GM18873 (cell line): ENCODE measurements at regions not wholly inside any gene's neighbourhood (a gene's known extent, or its start where the extent isn't known, plus 50 kb on each side); places are given as distances from the start of the nearest gene placed in this dataset.

Experiments
- ATAC-seq: cut with Tn5 transposase; IDR thresholded peaks from one replicate; pipeline ENCODE4 v1.9.1; 2021; ENCODE audit warnings: mild to moderate bottlenecking, moderate library complexity, moderate number of reproducible peaks; ENCODE audit not compliant: unreplicated experiment, low FRiP score

DNA sequence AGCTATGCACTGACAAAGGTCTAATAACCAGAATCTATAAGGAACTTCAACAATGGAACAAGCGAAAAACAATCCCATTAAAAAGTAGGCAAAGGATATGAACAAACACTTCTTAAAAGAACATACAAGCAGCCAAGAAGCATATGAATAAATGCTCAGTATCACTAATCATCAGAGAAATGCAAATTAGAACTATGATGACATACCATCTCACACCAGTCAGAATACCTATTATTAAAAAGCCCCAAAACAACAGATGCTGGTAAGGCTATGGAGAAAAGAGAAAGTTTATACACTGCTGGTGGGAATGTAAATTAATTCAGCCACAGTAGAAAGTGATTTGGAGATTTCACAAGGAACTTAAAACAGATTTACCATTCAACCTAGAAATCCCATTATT lies 211.8 kb downstream of the EDN1 start:
- no peak for ATAC-seq

DNA sequence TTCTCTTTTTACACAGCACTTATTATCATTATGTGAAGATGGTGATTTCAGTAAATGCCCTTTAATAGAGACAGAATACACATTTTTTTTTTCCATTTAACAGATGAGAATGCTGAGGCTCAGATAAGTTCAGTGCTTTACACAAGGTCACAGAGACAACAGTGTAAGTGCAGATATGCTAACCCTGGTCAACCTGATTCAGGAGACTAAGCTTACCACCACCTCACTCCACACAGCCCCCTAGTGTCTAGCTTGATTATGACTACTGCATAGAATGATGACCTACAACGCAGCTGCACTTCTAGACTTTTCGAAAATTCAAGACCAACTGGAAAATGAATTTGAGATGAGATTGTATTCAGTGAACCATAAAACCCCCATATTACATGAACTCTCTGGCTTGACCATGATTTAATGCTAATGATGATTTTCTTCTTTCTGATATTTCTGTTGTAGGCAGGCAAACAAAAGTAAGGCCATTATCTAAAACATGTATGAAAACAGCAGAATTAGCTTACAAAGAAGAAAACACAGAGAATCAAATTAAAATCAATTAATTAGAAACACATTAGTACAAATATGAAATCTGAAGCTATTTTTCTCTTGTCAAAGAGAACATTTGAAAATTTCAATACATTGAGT lies 212.1 kb upstream of the PHACTR1 start:
- ATAC-seq = no peak

DNA sequence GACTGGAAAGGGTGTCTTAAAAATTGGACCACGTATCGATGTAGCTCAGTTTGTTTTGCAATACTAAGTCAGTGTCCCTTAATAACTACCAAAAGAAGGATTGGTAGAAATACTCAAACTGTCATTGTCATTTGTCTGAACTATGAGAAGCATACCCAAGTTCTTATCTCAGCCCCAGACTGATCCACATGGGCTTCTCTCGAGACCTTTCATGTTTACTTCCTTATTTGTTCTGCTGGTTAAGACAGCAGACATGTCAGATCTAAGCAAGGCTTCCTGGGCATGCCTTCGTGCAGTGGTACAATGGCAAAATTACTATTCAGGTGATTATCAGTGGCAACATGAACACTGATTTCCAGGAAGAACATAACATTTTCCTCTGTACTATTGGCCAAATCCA lies 211.1 kb upstream of the PHACTR1 start:
- no peak for ATAC-seq

DNA sequence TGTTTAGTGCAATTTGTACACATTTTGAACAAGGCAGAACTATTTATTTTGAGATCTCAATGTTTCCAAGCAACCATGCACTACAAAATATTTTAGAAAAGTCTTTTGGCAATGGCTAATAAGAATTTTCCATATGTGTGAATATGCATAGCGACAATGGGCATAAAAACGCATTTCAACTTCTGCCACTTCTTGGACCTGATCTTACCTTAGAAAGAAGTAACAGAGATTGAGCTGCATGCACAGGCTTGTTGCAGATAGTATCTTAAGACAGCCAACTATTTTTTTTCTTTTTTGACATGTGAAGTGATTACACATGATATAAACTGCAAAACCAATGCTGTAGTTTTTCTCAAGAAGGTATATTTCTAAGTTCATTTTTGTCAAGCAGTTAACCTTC lies 210.4 kb upstream of the PHACTR1 start:
- no peak for ATAC-seq

DNA sequence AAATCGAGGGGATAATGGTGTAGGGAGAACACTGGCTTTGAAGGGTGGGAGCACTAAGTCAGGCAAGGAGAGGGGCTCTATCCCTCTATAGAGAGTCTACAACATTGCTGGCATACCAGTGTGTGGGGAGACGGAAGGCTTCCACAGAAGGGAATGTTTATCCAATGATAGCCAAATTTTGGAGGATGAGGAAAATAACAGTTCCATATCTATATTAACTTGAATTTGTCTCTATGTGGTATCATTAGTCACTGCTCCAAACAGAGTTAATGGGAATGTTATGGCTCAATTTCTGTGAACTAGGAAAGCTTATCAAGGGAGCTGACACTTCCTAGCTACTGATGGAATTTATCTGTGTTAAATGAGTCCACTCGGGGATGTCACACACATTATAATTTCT lies 208.9 kb upstream of the PHACTR1 start:
- no peak for ATAC-seq

DNA sequence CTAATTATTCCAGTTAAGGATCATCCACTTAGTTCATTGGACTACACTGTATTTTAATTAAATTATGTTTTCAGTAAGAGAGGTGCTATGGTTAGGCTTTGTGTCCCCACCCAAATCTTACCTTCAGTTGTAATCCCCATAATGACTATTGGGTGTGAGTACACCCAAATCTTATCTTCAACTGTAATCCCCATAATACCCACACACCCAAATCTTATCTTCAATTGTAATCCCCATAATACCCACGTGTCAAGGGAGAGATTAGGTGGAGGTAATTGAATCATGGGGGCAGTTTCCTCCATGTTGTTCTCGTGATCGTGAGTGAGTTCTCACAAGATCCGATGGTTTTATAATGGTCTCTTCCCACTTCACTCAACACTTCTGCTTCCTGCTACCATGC lies 208.0 kb upstream of the PHACTR1 start:
- no peak for ATAC-seq

DNA sequence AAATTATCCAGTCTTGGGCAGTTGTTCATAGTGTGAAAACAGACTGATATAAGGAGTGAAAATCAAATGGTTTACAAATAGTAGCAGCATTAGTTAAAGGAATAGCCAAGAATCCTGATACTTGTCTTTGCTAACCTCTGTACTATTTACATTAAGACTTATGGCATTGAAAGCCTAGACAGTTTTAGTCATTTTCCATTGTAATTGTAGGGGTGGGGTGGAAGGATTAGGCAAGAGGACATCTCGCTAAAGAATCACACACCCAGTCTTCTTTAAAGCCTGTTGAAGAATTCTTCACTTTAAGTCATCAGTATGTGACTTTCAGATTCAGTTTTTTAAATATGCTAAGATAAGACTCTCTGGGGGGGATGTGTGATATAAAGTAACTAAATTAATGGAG lies 207.5 kb upstream of the PHACTR1 start:
- no peak for ATAC-seq

DNA sequence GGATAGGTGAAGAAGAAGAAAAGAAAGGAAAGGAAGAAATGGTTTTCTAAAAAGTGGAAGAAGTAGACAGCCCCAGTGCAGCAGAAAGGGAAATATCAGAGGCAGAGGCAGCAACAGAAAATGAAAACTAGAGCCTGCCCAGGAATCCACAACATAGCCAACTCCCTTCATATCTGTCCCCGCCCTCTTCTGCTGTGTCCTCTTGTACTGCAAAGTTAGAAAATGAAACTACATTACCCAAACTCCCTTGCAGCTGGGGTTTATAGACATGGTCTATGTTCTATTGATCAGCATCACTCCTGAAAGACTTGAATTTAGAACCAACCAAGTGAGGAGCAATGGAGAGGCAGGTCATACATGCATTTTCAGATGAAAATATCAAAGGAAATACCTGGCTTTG lies 200.5 kb upstream of the PHACTR1 start:
- ATAC-seq = no peak

DNA sequence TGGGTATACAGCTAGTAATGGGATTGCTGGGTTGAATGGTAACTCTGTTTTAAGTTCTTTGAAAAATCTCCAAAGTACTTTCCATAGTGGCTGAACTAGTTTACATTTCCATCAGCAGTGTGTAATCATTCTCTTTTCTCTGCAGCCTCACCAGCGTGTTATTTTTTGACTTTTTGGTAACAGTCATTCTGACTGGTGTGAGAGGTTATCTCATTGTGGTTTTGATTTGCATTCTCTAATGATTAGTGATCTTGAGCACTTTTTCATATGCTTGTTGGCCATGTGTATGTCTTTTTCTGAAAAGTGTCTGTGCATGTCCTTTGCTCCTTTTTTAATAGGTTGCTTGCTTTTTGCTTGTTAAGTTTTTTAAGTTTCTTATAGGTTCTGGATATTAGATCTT lies 194.2 kb upstream of the PHACTR1 start:
- no peak for ATAC-seq

DNA sequence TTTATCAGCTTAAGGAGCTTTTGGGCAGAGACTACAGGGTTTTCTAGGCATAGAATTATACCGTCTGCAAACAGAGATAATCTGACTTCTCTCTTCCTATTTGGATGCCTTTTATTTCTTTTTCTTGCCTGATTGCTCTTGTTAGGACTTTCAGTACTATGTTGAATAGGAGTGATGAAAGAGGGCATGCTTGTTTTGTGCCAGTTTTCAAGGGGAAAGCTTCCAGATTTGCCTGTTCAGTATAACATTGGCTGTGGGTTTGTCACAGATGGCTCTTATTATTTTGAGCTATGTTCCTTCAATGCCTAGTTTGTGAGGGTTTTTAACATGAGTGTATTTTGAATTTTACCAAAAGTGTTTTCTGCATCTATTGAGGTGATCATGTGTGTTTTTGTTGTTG lies 192.8 kb upstream of the PHACTR1 start:
- ATAC-seq = no peak

DNA sequence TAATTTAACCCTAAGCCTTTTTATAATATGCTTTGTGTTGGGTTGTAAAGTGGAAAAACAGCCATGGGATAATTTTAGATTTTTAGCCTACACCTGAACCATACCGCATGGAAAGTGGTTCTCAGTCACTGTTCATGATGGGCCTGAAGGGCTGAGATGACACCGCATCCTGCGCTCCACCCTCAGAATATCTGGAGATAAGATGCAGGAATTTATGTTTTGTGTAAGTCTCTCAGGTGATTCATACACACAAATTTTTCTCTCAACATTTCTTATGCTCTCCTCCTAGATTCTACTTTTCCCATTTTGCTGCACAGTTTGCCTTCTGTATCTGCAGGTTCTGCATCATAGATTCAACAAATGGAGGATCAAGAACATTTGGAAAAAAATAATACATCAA lies 191.3 kb upstream of the PHACTR1 start:
- no peak for ATAC-seq

DNA sequence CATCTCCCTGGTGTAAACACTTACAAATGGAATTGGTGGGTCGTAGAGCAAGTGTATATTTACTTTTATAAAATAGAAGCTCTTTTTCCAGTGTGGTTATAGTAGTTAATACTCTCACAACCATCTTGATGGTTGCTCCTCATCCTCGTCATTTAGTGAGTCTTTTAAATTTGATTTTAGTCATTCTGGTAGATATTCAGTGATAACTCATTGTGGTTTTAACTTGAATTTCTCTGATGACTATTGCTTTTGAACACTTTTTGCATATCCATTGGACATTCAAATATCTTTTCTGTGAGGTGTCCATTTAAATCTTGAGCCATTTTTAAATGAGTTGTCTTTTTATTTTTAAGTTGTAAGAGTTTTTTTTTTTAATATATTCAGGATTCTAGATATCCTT lies 189.2 kb upstream of the PHACTR1 start:
- ATAC-seq = no peak

DNA sequence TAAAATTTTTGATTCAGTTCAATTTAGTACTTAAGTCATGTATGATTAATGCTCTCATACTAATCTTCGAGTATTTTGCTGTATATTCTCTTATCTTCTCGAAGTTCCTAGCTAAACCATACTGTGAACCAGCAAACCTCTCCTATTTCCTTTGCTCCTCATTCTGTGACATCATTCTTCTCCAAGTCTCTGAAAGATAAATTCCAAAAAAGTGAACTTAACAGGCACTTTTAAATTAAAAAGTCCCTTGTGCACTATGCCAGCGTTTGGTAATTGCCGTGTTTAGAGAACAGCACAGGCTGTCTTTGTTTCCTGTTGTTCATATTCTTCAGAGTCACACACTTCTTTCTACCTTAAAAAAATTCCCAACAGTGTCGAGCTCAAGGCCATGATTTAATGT lies 188.4 kb upstream of the PHACTR1 start:
- no peak for ATAC-seq

DNA sequence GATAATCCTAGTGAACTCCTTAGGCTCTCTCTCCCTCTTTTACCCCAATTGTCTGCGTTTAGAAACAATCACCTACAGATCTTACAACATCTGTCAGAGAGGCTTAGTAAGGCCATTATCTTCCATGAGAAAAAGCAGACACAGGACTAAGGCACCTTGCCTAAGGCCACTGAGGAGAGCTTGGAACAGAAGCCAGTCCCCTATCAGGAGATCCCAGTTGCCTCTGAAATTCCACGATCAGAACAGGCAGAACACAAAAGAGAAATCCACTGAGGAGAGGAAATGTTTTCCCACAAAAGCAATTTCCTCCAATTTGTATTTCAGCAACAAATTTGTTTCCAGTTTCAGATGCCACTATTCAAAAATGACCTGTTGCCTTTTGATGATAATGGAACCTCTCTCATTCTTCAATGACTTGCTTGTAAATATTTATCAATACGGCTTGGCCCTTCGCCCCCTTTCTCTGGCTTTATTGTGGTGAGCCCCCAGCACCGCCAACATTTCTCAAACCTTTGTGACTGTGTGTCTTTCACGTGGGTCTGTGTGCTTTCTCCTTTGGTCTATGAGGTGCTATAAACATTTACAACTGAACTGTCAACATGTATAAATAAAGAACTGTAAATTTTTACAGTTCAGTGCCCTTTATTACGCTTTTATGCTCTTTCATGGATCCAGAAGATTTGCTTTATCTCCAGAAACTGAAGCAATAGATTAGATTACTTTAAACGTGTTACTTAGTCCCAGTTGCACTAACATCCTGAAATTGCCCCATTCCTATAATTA lies 187.8 kb upstream of the PHACTR1 start:
- no peak for ATAC-seq

DNA sequence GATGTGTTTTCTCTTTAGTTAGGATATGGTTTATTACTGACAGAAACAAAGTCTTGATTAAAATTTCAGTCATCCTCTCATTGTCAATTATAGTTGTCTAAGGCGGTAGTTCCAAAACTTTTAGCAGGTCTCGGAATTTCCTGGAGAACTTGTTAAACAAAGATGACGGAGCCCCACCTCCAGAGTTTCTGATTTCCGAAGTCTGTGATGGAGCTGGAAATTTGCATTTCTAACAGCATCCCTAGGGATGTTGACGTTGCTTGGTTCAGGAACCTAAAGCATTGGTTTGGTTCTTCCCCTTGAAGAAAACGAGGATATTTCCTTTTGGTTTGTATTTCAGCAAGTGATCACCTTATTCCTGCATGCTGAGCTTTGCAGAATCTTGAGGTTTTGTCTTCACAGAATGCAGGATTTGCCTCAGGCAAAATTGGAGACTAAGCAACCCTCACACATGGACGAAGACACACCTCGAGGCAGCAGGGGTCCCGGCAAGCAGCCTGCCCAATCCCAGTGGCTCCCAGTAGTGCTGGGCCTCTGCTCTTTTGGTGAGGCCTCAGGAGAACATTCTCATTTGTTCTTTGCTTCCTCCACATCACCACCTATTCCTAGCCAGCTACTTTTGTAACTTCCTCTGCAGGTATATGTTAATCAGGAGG lies 187.1 kb upstream of the PHACTR1 start:
- ATAC-seq = no peak

DNA sequence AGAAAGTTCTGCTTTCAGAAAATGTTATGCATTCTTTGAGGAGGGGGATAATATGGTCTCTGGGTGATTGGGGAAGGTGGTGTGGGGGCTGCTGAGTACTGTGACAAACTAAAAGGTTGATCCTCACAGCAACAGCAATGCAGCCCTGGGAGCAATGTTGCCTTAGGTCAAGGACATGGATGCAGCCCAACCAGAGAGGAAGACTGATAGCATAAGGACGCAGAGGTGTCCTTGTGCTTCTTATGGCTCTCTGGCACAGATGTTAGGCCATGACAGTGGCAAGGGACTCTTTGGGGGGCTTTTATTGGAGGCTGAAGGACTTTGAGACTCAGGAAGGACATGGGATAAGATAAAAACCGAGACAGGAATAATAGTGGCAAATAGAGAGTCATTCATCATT lies 186.2 kb upstream of the PHACTR1 start:
- no peak for ATAC-seq

DNA sequence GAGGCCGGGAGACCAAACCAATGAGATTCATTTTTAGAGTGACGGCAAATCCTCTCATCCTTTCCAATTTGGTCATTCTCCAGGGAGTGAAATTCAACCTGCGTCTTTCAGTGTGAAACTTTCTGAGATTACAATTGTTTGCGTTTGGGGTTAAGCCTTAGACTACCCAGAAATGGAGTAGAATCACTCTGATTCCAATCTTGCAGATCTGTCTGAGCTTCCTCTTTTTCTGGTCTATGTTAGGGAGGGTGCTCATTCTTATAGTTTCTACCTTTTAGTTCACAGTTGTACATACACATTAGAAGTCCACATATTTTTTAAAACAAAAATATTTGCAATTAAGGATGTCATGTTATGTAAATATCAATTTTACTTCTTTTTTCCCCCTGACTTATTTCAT lies 183.0 kb upstream of the PHACTR1 start:
- no peak for ATAC-seq

DNA sequence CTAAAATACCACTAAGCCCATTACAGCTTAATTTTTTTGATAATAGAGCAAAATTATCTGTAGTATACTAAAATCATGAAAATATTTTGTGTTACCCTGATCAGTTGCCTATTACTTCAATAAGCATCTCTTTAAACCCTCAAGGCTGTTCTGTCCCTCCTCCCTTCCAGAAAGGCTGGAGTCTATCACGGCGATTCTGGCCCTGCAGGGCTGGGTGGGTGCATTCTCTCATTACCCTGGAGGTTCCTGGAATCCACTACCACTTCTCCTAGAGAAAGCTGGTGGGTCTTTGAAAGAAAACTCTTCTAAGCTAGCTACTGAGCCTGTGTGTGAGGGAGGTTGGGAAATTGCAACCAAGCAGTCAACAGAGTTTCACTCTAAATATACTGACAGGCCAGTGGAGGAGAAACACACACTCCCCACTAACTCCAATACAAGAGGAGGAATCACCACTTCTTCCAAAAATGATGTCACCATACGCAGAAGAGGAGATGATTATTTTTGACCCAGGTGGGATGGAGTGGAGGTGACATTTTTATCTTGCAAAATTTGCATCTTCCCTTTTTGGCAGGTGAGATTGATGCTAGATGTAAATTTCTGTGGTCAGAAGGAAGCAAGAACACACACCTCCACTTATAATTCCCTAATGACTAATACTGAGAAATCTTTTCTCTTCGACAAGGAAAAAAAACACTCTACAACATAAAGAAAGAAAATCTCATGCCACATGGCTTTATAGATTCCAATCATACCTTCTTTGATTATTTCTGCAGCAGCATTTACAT lies 182.3 kb upstream of the PHACTR1 start:
- no peak for ATAC-seq

DNA sequence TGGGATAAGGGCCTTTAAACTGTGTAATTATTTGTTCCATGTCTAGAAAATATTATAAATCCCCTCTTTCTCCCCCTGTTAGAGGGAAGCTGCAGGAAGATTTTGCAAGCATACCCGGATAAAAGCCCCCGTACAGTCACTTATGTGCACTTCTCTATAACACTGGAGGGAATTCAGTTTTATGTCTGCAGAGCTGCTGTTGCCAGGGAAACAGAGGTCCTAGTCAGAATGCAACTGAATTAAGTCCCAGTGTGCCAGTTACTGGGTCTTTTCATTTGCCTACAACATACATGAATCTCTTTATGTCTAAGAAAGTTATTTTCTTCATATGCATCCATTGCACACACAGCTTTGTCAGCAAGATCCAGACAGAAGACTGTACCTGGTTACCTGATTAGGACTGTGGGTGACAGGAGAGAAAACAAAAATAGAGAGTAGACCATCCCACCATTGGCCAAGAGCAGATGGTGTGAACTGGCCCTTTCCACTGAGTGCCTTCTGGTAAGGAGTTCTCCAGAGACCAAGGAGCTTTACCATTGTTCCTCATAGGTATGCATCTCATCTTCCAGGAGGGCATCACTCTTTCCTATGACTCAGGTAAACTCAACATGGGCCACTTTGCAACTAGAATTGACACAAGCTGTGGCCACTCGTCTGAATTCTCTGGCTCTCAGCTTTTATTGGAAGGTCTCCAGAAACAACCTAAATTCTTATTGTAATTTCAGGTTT lies 180.8 kb upstream of the PHACTR1 start:
- no peak for ATAC-seq

DNA sequence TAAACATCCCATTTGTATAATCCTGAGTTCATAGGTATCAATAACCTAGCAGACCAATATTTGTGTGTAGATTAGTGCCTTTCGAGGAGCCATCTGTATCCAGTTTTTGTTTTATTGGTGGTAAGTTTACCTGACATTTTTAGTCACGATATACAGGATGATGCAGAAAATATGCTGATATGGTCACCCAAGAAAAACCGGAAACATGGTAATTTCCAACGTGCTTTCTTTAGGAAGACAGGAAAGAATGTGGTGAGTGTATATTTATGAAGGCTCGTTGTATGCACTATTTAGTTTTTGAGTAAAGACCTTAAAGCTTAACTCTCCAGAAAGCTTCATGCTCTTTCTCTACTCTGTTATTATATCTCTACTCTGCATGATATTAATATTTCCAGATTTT lies 180.2 kb upstream of the PHACTR1 start:
- no peak for ATAC-seq
